ENCODE measurements at regions not wholly inside any gene's neighbourhood (a gene's known extent, or its start where the extent isn't known, plus 50 kb on each side); places are given as distances from the start of the nearest gene placed in this dataset.

GRCh38 chr3:67995206-67995605 is 340.8 kb upstream of the SUCLG2 start:
- WGBS, 2 experiments (ENCODE audit: extremely low coverage in 1 of 2, insufficient coverage in 1 of 2, insufficient read length in 1 of 2, insufficient replicate concordance in 2 of 2, low coverage in 1 of 2, low lambda C conversion rate in 2 of 2, missing lambda C conversion rate in 1 of 2) = 62% methylated on average over 3 of the region's 3 CpGs; no CpG with 5 or more reads in 1 of the 2 experiments
- Histone ChIP-seq H3K79me2 (ENCODE audit: control insufficient read depth in 1 of 2, insufficient read depth in 2 of 2, low read length in 2 of 2) (no peaks in the 10 kb centered on the region), H4K20me1 (replicated peaks in 1 of 2; ENCODE audit: control insufficient read depth in 1 of 2, insufficient read depth in 2 of 2, low read length in 2 of 2) (no peaks in the 10 kb centered on the region), H4K8ac (ENCODE audit: extremely low read depth, insufficient read depth, low read length) (no peak overlapping the region), H3K18ac (ENCODE audit: extremely low read depth, low read length) (no peak overlapping the region), H3K27me3 (replicated peaks in 1 of 4; ENCODE audit: control insufficient read depth in 3 of 4, extremely low read depth in 1 of 4, insufficient read depth in 3 of 4, low read length in 3 of 4) (peaks cover 0 to 2% (median 0%) of the 10 kb centered on the region in 4 experiments; a peak in 1 of 7 replicates), H3K4ac (replicated peaks; ENCODE audit: insufficient read length, low read depth, low read length) (no peak overlapping the region), H3K23me2 (ENCODE audit: low read depth, low read length) (no peaks in the 10 kb centered on the region), H2BK5ac (ENCODE audit: low read depth, low read length) (no peak overlapping the region), H3K4me3 (ENCODE audit: extremely low read depth in 1 of 4, insufficient read depth in 2 of 4, low read depth in 3 of 4, low read length in 4 of 4) (no peak overlapping the region), H4K91ac (replicated peaks; ENCODE audit: insufficient read length, low read length) (no peak overlapping the region), H3K27ac (ENCODE audit: low read depth, low read length) (no peak overlapping the region), H3K9ac (replicated peaks in 1 of 4; ENCODE audit: extremely low read depth in 1 of 4, low read depth in 3 of 4, low read length in 3 of 4) (no peak overlapping the region), H3K9me3 (ENCODE audit: insufficient read depth in 2 of 2, low read depth in 1 of 2, low read length in 1 of 2) (no peaks in the 10 kb centered on the region; a peak in 1 of 4 replicates), H3K14ac (ENCODE audit: insufficient read length) (no peak overlapping the region), H3K4me1 (replicated peaks in 1 of 4; ENCODE audit: control insufficient read depth in 3 of 4, insufficient read depth in 4 of 4, low read length in 3 of 4) (peaks cover 0 to 4% (median 0%) of the 10 kb centered on the region in 4 experiments; a peak in 2 of 7 replicates), H3K23ac (ENCODE audit: insufficient read length) (no peak overlapping the region), H2AK5ac (ENCODE audit: low read depth, low read length) (no peak overlapping the region), H2BK15ac (ENCODE audit: low read length) (no peak overlapping the region), H4K5ac (ENCODE audit: insufficient read length, low read depth, low read length) (no peak overlapping the region), H2BK120ac (replicated peaks; ENCODE audit: low read depth, low read length) (no peak overlapping the region), H2AFZ (ENCODE audit: low read length) (no peak overlapping the region), H3K4me2 (ENCODE audit: insufficient read depth in 1 of 2, low read depth in 2 of 2, low read length in 2 of 2) (no peak overlapping the region), H3K36me3 (ENCODE audit: control insufficient read depth in 2 of 4, insufficient read depth in 4 of 4, low read length in 3 of 4) (no peaks in the 10 kb centered on the region), H2BK12ac (ENCODE audit: low read depth, low read length) (no peak overlapping the region), H3K56ac (replicated peaks; ENCODE audit: insufficient read length, low read depth, low read length) (no peak overlapping the region), H3K79me1 (ENCODE audit: low read depth, low read length) (no peaks in the 10 kb centered on the region), H2BK20ac (ENCODE audit: low read length) (no peak overlapping the region)
- ChIA-PET CTCF (ENCODE audit: partially characterized antibody) (interaction anchor here (0.9 kb wide), 1 partner anchor 11 kb away, joined by 3 read pairs; no protein-coding TSS in a partner anchor), POLR2A (ENCODE audit: partially characterized antibody) (no interaction called here)
- TF ChIP-seq POU5F1 (IDR thresholded peaks at IDR 0.05; ENCODE audit: low read depth, low read length) (no peak), TCF12 (IDR thresholded peaks at IDR 0.05; ENCODE audit: low read depth, low read length) (no peak), KDM1A (IDR thresholded peaks at IDR 0.05; ENCODE audit: borderline replicate concordance, low read length) (no peak), POLR2AphosphoS5 (IDR thresholded peaks at IDR 0.05; ENCODE audit: low read depth, low read length) (no peak), EZH2 (IDR thresholded peaks at IDR 0.05; ENCODE audit: low read depth, low read length, severe bottlenecking) (no peak)
- FAIRE-seq (no peak), DNase-seq (ENCODE audit: low read depth in 1 of 2, low spot score in 2 of 2) (no peak)
